Activated CD8-positive, alpha-beta memory T cell treated with anti-CD3 and anti-CD28 coated beads, Interleukin-2, amount 10 ng/mL, durations not matched to agents 7 days and 5 days (primary cell): ENCODE measurements at regions not wholly inside any gene's neighbourhood (a gene's known extent, or its start where the extent isn't known, plus 50 kb on each side); places are given as distances from the start of the nearest gene placed in this dataset.

Experiments
- ATAC-seq: fragments of 150-1000 bp; cut with Tn5 transposase; one replicate; pipeline ENCODE4 v1.10.0; 2021; ENCODE audit warnings: moderate library complexity
- CTCF ChIA-PET: fragments of 350-600 bp; sonication (Branson Sonifier 250); formaldehyde crosslinking; loops from one replicate; lab custom pipeline; 2021; ENCODE audit warnings: antibody characterized with exemption; lab: Charles Lee
- DNase-seq: peaks from one replicate; pipeline ENCODE4 v3.0.0-alpha.2; 2020
- H3K27ac Mint-ChIP-seq: one replicate; pipeline ENCODE4 v1.8.0; 2021; ENCODE audit warnings: mild to moderate bottlenecking, mixed read lengths
- H3K27me3 Mint-ChIP-seq: one replicate; pipeline ENCODE4 v1.8.0; 2021; ENCODE audit warnings: mixed read lengths
- H3K36me3 Mint-ChIP-seq: one replicate; pipeline ENCODE4 v1.8.0; 2021; ENCODE audit warnings: mild to moderate bottlenecking, mixed read lengths
- H3K4me1 Mint-ChIP-seq: one replicate; pipeline ENCODE4 v1.8.0; 2021; ENCODE audit warnings: mixed read lengths
- H3K4me3 Mint-ChIP-seq: one replicate; pipeline ENCODE4 v1.8.0; 2021; ENCODE audit warnings: mild to moderate bottlenecking, moderate library complexity, mixed read lengths
- H3K9me3 Mint-ChIP-seq: one replicate; pipeline ENCODE4 v1.8.0; 2022; ENCODE audit warnings: low read depth, mixed read lengths

GRCh38 chr21:16855164-16855667 lies 657.6 kb upstream of the CXADR start:
- ATAC-seq (no peak), DNase-seq (no peak)
- Mint-ChIP-seq H3K27ac (no peak overlapping the region), H3K27me3 (no peaks in the 10 kb centered on the region), H3K4me1 (no peaks in the 10 kb centered on the region), H3K36me3 (no peaks in the 10 kb centered on the region), H3K4me3 (no peak overlapping the region), H3K9me3 (peaks cover 14% of the 10 kb centered on the region)
- CTCF ChIA-PET = no interaction called here

GRCh38 chr21:16863362-16863905 lies 649.4 kb upstream of the CXADR start:
- Mint-ChIP-seq H3K36me3 (no peaks in the 10 kb centered on the region), H3K27me3 (no peaks in the 10 kb centered on the region), H3K4me1 (no peaks in the 10 kb centered on the region), H3K4me3 (no peak overlapping the region), H3K27ac (no peak overlapping the region), H3K9me3 (peaks cover 5% of the 10 kb centered on the region)
- CTCF ChIA-PET = no interaction called here
- DNase-seq (no peak), ATAC-seq (no peak)

DNA sequence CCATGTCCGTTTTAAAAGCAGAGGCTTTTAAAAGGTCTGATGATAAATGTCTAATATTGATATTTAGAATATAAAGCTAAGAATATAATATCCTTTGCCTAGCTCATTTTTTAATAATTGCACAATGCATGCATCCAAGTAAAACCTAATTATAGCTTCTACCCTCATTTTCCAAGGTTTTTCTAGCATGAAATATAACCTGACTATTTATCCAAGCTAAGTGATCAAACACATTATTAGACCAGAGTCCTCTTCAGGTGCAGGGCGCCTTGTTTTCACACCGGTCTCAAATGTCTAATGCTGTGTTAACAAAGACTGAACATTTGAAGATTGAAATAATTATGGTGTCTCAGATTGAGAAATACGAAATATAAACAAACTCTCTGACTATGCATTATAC lies 648.9 kb upstream of the CXADR start:
- no peak overlapping the region for H3K4me3 Mint-ChIP-seq
- peaks cover 5% of the 10 kb centered on the region for H3K9me3 Mint-ChIP-seq
- CTCF ChIA-PET = no interaction called here
- ATAC-seq = no peak
- H3K27me3 Mint-ChIP-seq = no peaks in the 10 kb centered on the region
- H3K27ac Mint-ChIP-seq = no peak overlapping the region
- H3K4me1 Mint-ChIP-seq = no peaks in the 10 kb centered on the region
- H3K36me3 Mint-ChIP-seq = no peaks in the 10 kb centered on the region
- no peak for DNase-seq

- no peak for DNase-seq
- Mint-ChIP-seq H3K9me3 (peaks cover 7% of the 10 kb centered on the region), H3K36me3 (no peaks in the 10 kb centered on the region), H3K27me3 (no peaks in the 10 kb centered on the region), H3K4me1 (no peaks in the 10 kb centered on the region), H3K27ac (no peak overlapping the region), H3K4me3 (no peak overlapping the region)
- CTCF ChIA-PET = no interaction called here
- ATAC-seq = no peak
These were observed 647.2 kb upstream of the CXADR start for GRCh38 chr21:16865632-16866031.

GRCh38 chr21:16866851-16867250 lies 646.0 kb upstream of the CXADR start:
- H3K27me3 Mint-ChIP-seq = no peaks in the 10 kb centered on the region
- no peak for ATAC-seq
- no peak for DNase-seq
- H3K27ac Mint-ChIP-seq = no peak overlapping the region
- CTCF ChIA-PET = no interaction called here
- H3K36me3 Mint-ChIP-seq = no peaks in the 10 kb centered on the region
- H3K9me3 Mint-ChIP-seq = peaks cover 7% of the 10 kb centered on the region
- no peak overlapping the region for H3K4me3 Mint-ChIP-seq
- no peaks in the 10 kb centered on the region for H3K4me1 Mint-ChIP-seq

- no peaks in the 10 kb centered on the region for H3K36me3 Mint-ChIP-seq
- no peaks in the 10 kb centered on the region for H3K4me1 Mint-ChIP-seq
- H3K4me3 Mint-ChIP-seq = no peak overlapping the region
- no peak overlapping the region for H3K27ac Mint-ChIP-seq
- peaks cover 7% of the 10 kb centered on the region for H3K9me3 Mint-ChIP-seq
- H3K27me3 Mint-ChIP-seq = no peaks in the 10 kb centered on the region
- DNase-seq (no peak), ATAC-seq (no peak)
- CTCF ChIA-PET = no interaction called here
These were observed 642.7 kb upstream of the CXADR start for GRCh38 chr21:16870103-16870502.

GRCh38 chr21:16872616-16873015 lies 640.2 kb upstream of the CXADR start:
- Mint-ChIP-seq H3K4me3 (no peak overlapping the region), H3K36me3 (no peaks in the 10 kb centered on the region), H3K27me3 (no peaks in the 10 kb centered on the region), H3K9me3 (peaks cover 6% of the 10 kb centered on the region), H3K27ac (no peak overlapping the region), H3K4me1 (no peaks in the 10 kb centered on the region)
- DNase-seq (no peak), ATAC-seq (no peak)
- CTCF ChIA-PET = no interaction called here

- CTCF ChIA-PET = no interaction called here
- H3K4me1 Mint-ChIP-seq = no peaks in the 10 kb centered on the region
These were observed 639.7 kb upstream of the CXADR start for GRCh38 chr21:16873176-16873575.

DNA sequence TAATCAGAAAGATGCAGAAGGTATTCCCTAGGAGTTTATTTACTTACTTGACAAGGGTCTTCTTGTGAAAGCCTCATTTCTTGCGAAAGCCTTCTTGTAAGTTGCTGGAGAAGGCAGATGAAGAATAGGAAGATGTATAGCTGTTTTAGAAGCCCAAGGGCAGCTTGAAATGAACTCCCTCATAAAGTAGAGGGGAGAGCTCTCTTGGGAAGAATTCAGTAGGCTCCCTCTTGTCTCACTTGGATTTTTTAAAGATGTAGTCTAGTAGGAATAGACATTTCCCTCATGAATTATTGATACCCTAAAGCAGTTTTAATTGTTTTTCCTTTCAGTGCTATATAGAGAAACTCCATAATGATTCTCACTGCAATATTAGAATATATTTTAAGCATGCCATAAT lies 639.2 kb upstream of the CXADR start:
- H3K4me1 Mint-ChIP-seq = no peaks in the 10 kb centered on the region
- no peak for DNase-seq
- no peak overlapping the region for H3K27ac Mint-ChIP-seq
- no peaks in the 10 kb centered on the region for H3K27me3 Mint-ChIP-seq
- no peaks in the 10 kb centered on the region for H3K36me3 Mint-ChIP-seq
- H3K9me3 Mint-ChIP-seq = peaks cover 8% of the 10 kb centered on the region
- H3K4me3 Mint-ChIP-seq = no peak overlapping the region
- ATAC-seq = no peak
- CTCF ChIA-PET = no interaction called here

More at GRCh38 chr21:16873176-16873575, 639.7 kb upstream of the CXADR start:
- Mint-ChIP-seq H3K4me3 (no peak overlapping the region), H3K36me3 (no peaks in the 10 kb centered on the region), H3K27ac (no peak overlapping the region), H3K9me3 (peaks cover 8% of the 10 kb centered on the region), H3K27me3 (no peaks in the 10 kb centered on the region)
- ATAC-seq = no peak
- DNase-seq = no peak

- CTCF ChIA-PET = no interaction called here
- no peak for DNase-seq
- Mint-ChIP-seq H3K9me3 (peaks cover 13% of the 10 kb centered on the region), H3K27ac (no peak overlapping the region), H3K36me3 (peaks cover under 1% of the 10 kb centered on the region), H3K4me1 (no peaks in the 10 kb centered on the region), H3K4me3 (no peak overlapping the region), H3K27me3 (no peaks in the 10 kb centered on the region)
- ATAC-seq = no peak
These were observed 633.4 kb upstream of the CXADR start for GRCh38 chr21:16879479-16879878.

- no peaks in the 10 kb centered on the region for H3K36me3 Mint-ChIP-seq
- CTCF ChIA-PET = no interaction called here
- DNase-seq (no peak), ATAC-seq (no peak)
- H3K9me3 Mint-ChIP-seq = peaks cover 8% of the 10 kb centered on the region
- H3K4me3 Mint-ChIP-seq = no peak overlapping the region
- no peaks in the 10 kb centered on the region for H3K4me1 Mint-ChIP-seq
- H3K27ac Mint-ChIP-seq = no peak overlapping the region
- no peaks in the 10 kb centered on the region for H3K27me3 Mint-ChIP-seq
These were observed 621.0 kb upstream of the CXADR start for GRCh38 chr21:16891821-16892220.

- DNase-seq (no peak), ATAC-seq (no peak)
- H3K4me3 Mint-ChIP-seq = no peak overlapping the region
- CTCF ChIA-PET = no interaction called here
- H3K27me3 Mint-ChIP-seq = no peaks in the 10 kb centered on the region
- H3K36me3 Mint-ChIP-seq = no peaks in the 10 kb centered on the region
- peaks cover 4% of the 10 kb centered on the region for H3K9me3 Mint-ChIP-seq
- no peak overlapping the region for H3K27ac Mint-ChIP-seq
- H3K4me1 Mint-ChIP-seq = no peaks in the 10 kb centered on the region
These were observed 612.2 kb upstream of the CXADR start for GRCh38 chr21:16900685-16901084.

DNA sequence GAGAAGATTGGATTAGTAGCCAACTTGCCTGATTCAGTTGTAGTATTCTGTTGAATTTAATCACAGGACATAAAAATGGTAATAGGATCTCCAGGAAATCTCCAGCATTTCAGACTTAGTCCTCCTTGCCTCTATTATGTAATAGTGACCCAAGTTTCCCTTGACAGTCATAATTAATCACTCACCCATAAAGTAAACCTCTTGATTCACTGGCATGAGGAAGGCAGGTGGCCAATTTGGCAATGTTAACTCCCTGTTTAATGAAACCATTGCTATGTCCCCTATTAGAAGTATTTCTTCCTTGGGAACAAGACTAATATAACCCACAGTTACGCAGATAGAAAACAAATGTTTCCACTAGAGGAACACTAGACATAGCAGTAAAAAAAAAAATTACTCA lies 604.8 kb upstream of the CXADR start:
- no peak overlapping the region for H3K27ac Mint-ChIP-seq
- DNase-seq (no peak), ATAC-seq (no peak)
- H3K27me3 Mint-ChIP-seq = no peaks in the 10 kb centered on the region
- H3K4me1 Mint-ChIP-seq = no peaks in the 10 kb centered on the region
- CTCF ChIA-PET = no interaction called here
- no peaks in the 10 kb centered on the region for H3K36me3 Mint-ChIP-seq
- H3K4me3 Mint-ChIP-seq = no peak overlapping the region
- H3K9me3 Mint-ChIP-seq = peaks cover 6% of the 10 kb centered on the region

GRCh38 chr21:16910435-16911165 lies 602.2 kb upstream of the CXADR start:
- Mint-ChIP-seq H3K27me3 (no peaks in the 10 kb centered on the region), H3K4me1 (no peaks in the 10 kb centered on the region), H3K36me3 (no peaks in the 10 kb centered on the region), H3K4me3 (no peak overlapping the region), H3K27ac (no peak overlapping the region), H3K9me3 (peaks cover 5% of the 10 kb centered on the region)
- no peak for ATAC-seq
- CTCF ChIA-PET = no interaction called here
- no peak for DNase-seq
